ENCODE measurements at regions not wholly inside any gene's neighbourhood (a gene's known extent, or its start where the extent isn't known, plus 50 kb on each side); places are given as distances from the start of the nearest gene placed in this dataset.

DNA sequence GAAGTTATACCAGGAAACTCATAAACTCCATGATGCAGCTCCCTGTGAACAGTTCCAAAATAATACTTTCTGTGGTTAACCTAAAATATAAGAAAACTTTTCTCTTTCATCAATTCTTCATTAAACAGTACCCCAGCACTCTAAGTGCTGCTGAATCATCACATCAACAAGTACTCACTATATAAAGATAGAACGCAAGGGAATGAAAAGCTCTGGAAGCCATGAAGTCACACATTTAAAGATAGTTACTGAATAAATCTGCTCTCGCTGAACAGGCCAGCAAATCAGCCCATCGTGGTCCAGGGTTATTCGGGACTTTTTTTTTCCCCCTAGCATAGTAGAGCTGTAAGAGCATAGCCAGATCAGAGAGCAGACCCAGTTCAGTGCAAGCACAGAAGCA, 254.3 kb downstream of the IPMK start:
- TF ChIP-seq CTCF (IDR thresholded peaks at IDR 0.05): no peak
- no peak for TF ChIP-seq POLR2AphosphoS5 (IDR thresholded peaks at IDR 0.05)

All from stomach (tissue), 4 donors.